ENCODE measurements at regions not wholly inside any gene's neighbourhood (a gene's known extent, or its start where the extent isn't known, plus 50 kb on each side); places are given as distances from the start of the nearest gene placed in this dataset.

DNA sequence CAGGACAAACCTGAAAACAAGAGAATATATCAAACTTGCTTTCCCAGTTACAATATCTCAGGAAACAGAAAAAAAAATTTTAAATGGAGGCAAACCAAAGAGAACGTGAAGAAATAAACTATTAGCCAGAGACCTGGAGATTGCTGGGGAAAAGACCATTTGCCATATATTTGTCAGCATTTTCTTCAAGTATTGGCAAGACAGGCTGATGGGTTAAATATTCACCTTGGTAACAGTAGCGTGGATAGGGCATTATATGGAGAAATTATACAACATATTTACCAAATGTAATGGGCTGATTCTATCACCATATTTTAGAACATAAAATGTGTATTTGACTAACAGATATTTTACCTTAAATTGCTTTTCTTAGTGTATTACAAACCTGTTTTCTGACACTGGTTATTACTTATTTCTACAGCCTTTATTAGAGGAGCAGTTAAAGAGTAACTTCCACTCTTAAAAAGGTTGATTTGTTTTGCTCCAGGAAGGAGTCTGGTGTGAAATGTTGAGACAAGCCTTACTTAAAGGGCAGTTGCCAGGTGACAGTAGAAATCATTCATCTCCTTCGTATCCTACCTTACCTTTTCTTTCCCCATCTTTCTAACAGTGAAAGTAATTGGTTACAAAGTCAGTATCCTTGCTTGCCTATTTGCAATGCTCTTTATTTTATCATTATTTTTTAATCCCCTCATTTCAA lies 575.5 kb downstream of the GBA3 start:
- TF ChIP-seq, protein P1, sequence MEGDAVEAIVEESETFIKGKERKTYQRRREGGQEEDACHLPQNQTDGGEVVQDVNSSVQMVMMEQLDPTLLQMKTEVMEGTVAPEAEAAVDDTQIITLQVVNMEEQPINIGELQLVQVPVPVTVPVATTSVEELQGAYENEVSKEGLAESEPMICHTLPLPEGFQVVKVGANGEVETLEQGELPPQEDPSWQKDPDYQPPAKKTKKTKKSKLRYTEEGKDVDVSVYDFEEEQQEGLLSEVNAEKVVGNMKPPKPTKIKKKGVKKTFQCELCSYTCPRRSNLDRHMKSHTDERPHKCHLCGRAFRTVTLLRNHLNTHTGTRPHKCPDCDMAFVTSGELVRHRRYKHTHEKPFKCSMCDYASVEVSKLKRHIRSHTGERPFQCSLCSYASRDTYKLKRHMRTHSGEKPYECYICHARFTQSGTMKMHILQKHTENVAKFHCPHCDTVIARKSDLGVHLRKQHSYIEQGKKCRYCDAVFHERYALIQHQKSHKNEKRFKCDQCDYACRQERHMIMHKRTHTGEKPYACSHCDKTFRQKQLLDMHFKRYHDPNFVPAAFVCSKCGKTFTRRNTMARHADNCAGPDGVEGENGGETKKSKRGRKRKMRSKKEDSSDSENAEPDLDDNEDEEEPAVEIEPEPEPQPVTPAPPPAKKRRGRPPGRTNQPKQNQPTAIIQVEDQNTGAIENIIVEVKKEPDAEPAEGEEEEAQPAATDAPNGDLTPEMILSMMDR (IDR thresholded peaks at IDR 0.05), result no peak
- no peak for TF ChIP-seq POLR2A (IDR thresholded peaks at IDR 0.05)
